H9 (cell line): ENCODE measurements at regions not wholly inside any gene's neighbourhood (a gene's known extent, or its start where the extent isn't known, plus 50 kb on each side); places are given as distances from the start of the nearest gene placed in this dataset.

Experiments used
- DNase-seq: peaks from one replicate; pipeline ENCODE4 v3.0.0-alpha.2; 2017
- H2AFZ ChIP-seq: one replicate; pipeline ENCODE4 v1.6.1; 2013; ENCODE audit warnings: mild to moderate bottlenecking, low read length, control low read depth, moderate library complexity
- H2AK5ac ChIP-seq: 2 replicates; pipeline ENCODE4 v1.6.1; 2013; ENCODE audit warnings: low read length, control low read depth, mixed read lengths; ENCODE audit not compliant: insufficient read length
- H2BK120ac ChIP-seq: one replicate; pipeline ENCODE4 v1.6.1; 2013; ENCODE audit warnings: low read depth, mild to moderate bottlenecking, low read length, control low read depth, inconsistent platforms; ENCODE audit not compliant: poor library complexity, severe bottlenecking
- H2BK12ac ChIP-seq: 2 replicates; pipeline ENCODE4 v1.6.1; 2013; ENCODE audit warnings: low read length, control low read depth, mixed read lengths, low read depth; ENCODE audit not compliant: insufficient read length
- H2BK15ac ChIP-seq: 2 replicates; pipeline ENCODE4 v1.6.1; 2013; ENCODE audit warnings: low read depth, low read length, control low read depth
- H2BK20ac ChIP-seq: one replicate; pipeline ENCODE4 v1.6.1; 2013; ENCODE audit warnings: low read depth, mild to moderate bottlenecking, low read length, control low read depth, inconsistent platforms; ENCODE audit not compliant: poor library complexity, severe bottlenecking
- H2BK5ac ChIP-seq: 2 replicates; pipeline ENCODE4 v1.6.1; 2013; ENCODE audit warnings: low read length, control low read depth, mixed read lengths; ENCODE audit not compliant: insufficient read length
- H3K14ac ChIP-seq: 2 replicates; pipeline ENCODE4 v1.6.1; 2013; ENCODE audit warnings: low read length, control low read depth; ENCODE audit not compliant: insufficient read depth
- H3K18ac ChIP-seq: 2 replicates; pipeline ENCODE4 v1.6.1; 2013; ENCODE audit warnings: low read depth, mild to moderate bottlenecking, mixed read lengths, low read length, control low read depth; ENCODE audit not compliant: insufficient read length
- H3K23ac ChIP-seq: 2 replicates; pipeline ENCODE4 v1.6.1; 2013; ENCODE audit warnings: low read length, control low read depth, mixed read lengths, low read depth; ENCODE audit not compliant: insufficient read length
- H3K23me2 ChIP-seq: 2 replicates; pipeline ENCODE4 v1.6.1; 2013; ENCODE audit warnings: low read depth, mild to moderate bottlenecking, mixed read lengths, low read length, control low read depth; ENCODE audit not compliant: insufficient read length, poor library complexity, severe bottlenecking
- H3K27ac ChIP-seq: 2 replicates; pipeline ENCODE4 v1.5.1; 2013; ENCODE audit warnings: low read length, control low read depth, mixed read lengths, low read depth; ENCODE audit not compliant: insufficient read length
- H3K27me3 ChIP-seq: 2 replicates; pipeline ENCODE4 v1.6.1; 2013; ENCODE audit warnings: low read length, control low read depth, inconsistent platforms; ENCODE audit not compliant: insufficient read depth
- H3K4ac ChIP-seq: 2 replicates; pipeline ENCODE4 v1.6.1; 2013; ENCODE audit warnings: low read depth, mild to moderate bottlenecking, control low read depth, inconsistent platforms, low read length, moderate library complexity
- H3K4me1 ChIP-seq: 2 replicates; pipeline ENCODE4 v1.6.1; 2013; ENCODE audit warnings: low read length, control low read depth, inconsistent platforms; ENCODE audit not compliant: insufficient read depth
- H3K4me2 ChIP-seq: 2 replicates; pipeline ENCODE4 v1.6.1; 2013; ENCODE audit warnings: low read length, control low read depth, mixed read lengths; ENCODE audit not compliant: insufficient read length, insufficient read depth
- H3K56ac ChIP-seq: 2 replicates; pipeline ENCODE4 v1.6.1; 2013; ENCODE audit warnings: low read depth, mild to moderate bottlenecking, mixed read lengths, low read length, control low read depth; ENCODE audit not compliant: insufficient read length
- H3K79me1 ChIP-seq: 2 replicates; pipeline ENCODE4 v1.6.1; 2013; ENCODE audit warnings: low read depth, mild to moderate bottlenecking, moderate library complexity, low read length, control low read depth, inconsistent platforms; ENCODE audit not compliant: insufficient read depth, poor library complexity, severe bottlenecking
- H3K79me2 ChIP-seq: 2 replicates; pipeline ENCODE4 v1.6.1; 2013; ENCODE audit warnings: low read length, control low read depth, inconsistent platforms; ENCODE audit not compliant: insufficient read depth
- H3K9ac ChIP-seq: 2 replicates; pipeline ENCODE4 v1.6.1; 2013; ENCODE audit warnings: low read length, control low read depth, mixed read lengths; ENCODE audit not compliant: insufficient read length; ENCODE audit errors: extremely low read depth
- H3K9me3 ChIP-seq: one replicate; pipeline ENCODE4 v1.6.1; 2013; ENCODE audit warnings: low read depth, low read length, inconsistent platforms; ENCODE audit not compliant: control insufficient read depth
- H3T11ph ChIP-seq: one replicate; pipeline ENCODE4 v1.6.1; 2013; ENCODE audit warnings: mild to moderate bottlenecking, low read length, control low read depth, inconsistent platforms
- H4K20me1 ChIP-seq: one replicate; pipeline ENCODE4 v1.6.1; 2013; ENCODE audit not compliant: control insufficient read depth, insufficient read length, insufficient read depth
- H4K5ac ChIP-seq: 2 replicates; pipeline ENCODE4 v1.6.1; 2013; ENCODE audit warnings: low read depth, mild to moderate bottlenecking, mixed read lengths, low read length, control low read depth; ENCODE audit not compliant: insufficient read length
- H4K8ac ChIP-seq: replicated peaks from 2 replicates; pipeline ENCODE4 v1.6.1; 2013; ENCODE audit warnings: low read length, control low read depth, mixed read lengths, low read depth; ENCODE audit not compliant: insufficient read length
- H4K91ac ChIP-seq: 2 replicates; pipeline ENCODE4 v1.6.1; 2013; ENCODE audit warnings: low read depth, mild to moderate bottlenecking, moderate library complexity, mixed read lengths, low read length, control low read depth; ENCODE audit not compliant: insufficient read length
- H3K27ac Mint-ChIP-seq, 3 experiments: 2 replicates in 2 of 3; 3 replicates in 1 of 3; pipeline ENCODE4 v1.8.0; 2020 to 2021; ENCODE audit warnings: mixed read lengths in 3 of 3, mild to moderate bottlenecking in 1 of 3, moderate library complexity in 1 of 3
- H3K27me3 Mint-ChIP-seq: 2 replicates; pipeline ENCODE4 v1.8.0; 2021; ENCODE audit warnings: low read depth, mild to moderate bottlenecking, moderate library complexity, mixed read lengths
- H3K36me3 Mint-ChIP-seq, 3 experiments: 2 replicates in 2 of 3; 3 replicates in 1 of 3; pipeline ENCODE4 v1.8.0; 2020 to 2021; ENCODE audit warnings: low read depth in 3 of 3, mixed read lengths in 3 of 3; ENCODE audit not compliant: insufficient read depth in 1 of 3
- H3K4me1 Mint-ChIP-seq, 2 experiments: 2 replicates each; pipeline ENCODE4 v1.8.0; 2020; ENCODE audit warnings: mixed read lengths in 2 of 2
- H3K4me3 Mint-ChIP-seq, 2 experiments: 2 replicates in 1 of 2; 3 replicates in 1 of 2; pipeline ENCODE4 v1.8.0; 2020 to 2021; ENCODE audit warnings: mild to moderate bottlenecking in 2 of 2, mixed read lengths in 2 of 2, moderate library complexity in 1 of 2
- H3K9me3 Mint-ChIP-seq, 2 experiments: 2 replicates in 1 of 2; 3 replicates in 1 of 2; pipeline ENCODE4 v1.8.0; 2020; ENCODE audit warnings: mild to moderate bottlenecking in 2 of 2, mixed read lengths in 2 of 2, moderate library complexity in 1 of 2
- CTCF ChIP-seq: fragments of 200-600 bp; sonication (generic); conservative IDR thresholded peaks from 3 replicates; pipeline ENCODE4 v1.8.0; 2021; ENCODE audit warnings: antibody characterized with exemption, mild to moderate bottlenecking
- WGBS: extraction: QIAGEN DNeasy Blood & Tissue Kit; methylation state at CpG from one replicate; pipeline ENCODE4 v1.1.7; 2013; ENCODE audit warnings: missing lambda C conversion rate, low lambda C conversion rate, mixed read lengths; ENCODE audit not compliant: insufficient read length; ENCODE audit errors: extremely low coverage; 5-methylcytosine and 5-hydroxymethylcytosine counted together

GRCh38 chr2:67574230-67574629 is 177.1 kb downstream of the ETAA1 start:
- Histone ChIP-seq H3T11ph (no peak overlapping the region), H3K79me1 (no peaks in the 10 kb centered on the region), H4K20me1 (no peaks in the 10 kb centered on the region), H4K91ac (no peak overlapping the region), H3K9ac (no peak overlapping the region), H2BK12ac (no peak overlapping the region), H3K4ac (no peak overlapping the region), H3K23me2 (no peaks in the 10 kb centered on the region), H2BK15ac (no peak overlapping the region), H4K5ac (no peak overlapping the region), H3K27ac (no peak overlapping the region), H2BK120ac (no peak overlapping the region), H2AK5ac (no peak overlapping the region), H3K79me2 (no peaks in the 10 kb centered on the region), H2BK20ac (no peak overlapping the region), H4K8ac (no peak overlapping the region), H3K4me1 (no peaks in the 10 kb centered on the region), H3K23ac (no peak overlapping the region), H2BK5ac (no peak overlapping the region), H3K14ac (no peak overlapping the region), H2AFZ (no peak overlapping the region), H3K27me3 (no peaks in the 10 kb centered on the region), H3K56ac (no peak overlapping the region), H3K18ac (no peak overlapping the region), H3K9me3 (no peaks in the 10 kb centered on the region), H3K4me2 (no peak overlapping the region)
- DNase-seq = no peak
- no peak overlapping the region for H3K27ac Mint-ChIP-seq
- no peaks in the 10 kb centered on the region for H3K4me1 Mint-ChIP-seq
- H3K36me3 Mint-ChIP-seq = no peaks in the 10 kb centered on the region; a peak in 1 of 7 replicates
- no CpG with 5 or more reads among the region's 2 CpGs for WGBS
- TF ChIP-seq CTCF = no peak
- no peaks in the 10 kb centered on the region for H3K27me3 Mint-ChIP-seq
- no peak overlapping the region for H3K4me3 Mint-ChIP-seq
- H3K9me3 Mint-ChIP-seq = no peaks in the 10 kb centered on the region
